Suprapubic skin (tissue), 4 donors: ENCODE measurements at regions not wholly inside any gene's neighbourhood (a gene's known extent, or its start where the extent isn't known, plus 50 kb on each side); places are given as distances from the start of the nearest gene placed in this dataset.

ENCODE experiments used
- POLR2A ChIP-seq, 2 donors: fragments of 450-650 bp; IDR thresholded peaks; one replicate each; pipeline ENCODE4 v1.6.1; 2017; ENCODE audit warnings: antibody characterized with exemption in 2 of 2, mild to moderate bottlenecking in 2 of 2, moderate library complexity in 2 of 2
- POLR2AphosphoS5 ChIP-seq, 3 donors: sonication (generic); formaldehyde crosslinking; IDR thresholded peaks; one replicate each; pipeline ENCODE4 v1.6.1; 2017; ENCODE audit warnings: antibody characterized with exemption in 3 of 3

- TF ChIP-seq POLR2AphosphoS5 (IDR thresholded peaks at IDR 0.05) (no peak), POLR2A (IDR thresholded peaks at IDR 0.05) (no peak)
Measured at GRCh38 chr18:56196495-56197225, 441.7 kb downstream of the TXNL1 start.
